ENCODE measurements at regions not wholly inside any gene's neighbourhood (a gene's known extent, or its start where the extent isn't known, plus 50 kb on each side); places are given as distances from the start of the nearest gene placed in this dataset.

DNA sequence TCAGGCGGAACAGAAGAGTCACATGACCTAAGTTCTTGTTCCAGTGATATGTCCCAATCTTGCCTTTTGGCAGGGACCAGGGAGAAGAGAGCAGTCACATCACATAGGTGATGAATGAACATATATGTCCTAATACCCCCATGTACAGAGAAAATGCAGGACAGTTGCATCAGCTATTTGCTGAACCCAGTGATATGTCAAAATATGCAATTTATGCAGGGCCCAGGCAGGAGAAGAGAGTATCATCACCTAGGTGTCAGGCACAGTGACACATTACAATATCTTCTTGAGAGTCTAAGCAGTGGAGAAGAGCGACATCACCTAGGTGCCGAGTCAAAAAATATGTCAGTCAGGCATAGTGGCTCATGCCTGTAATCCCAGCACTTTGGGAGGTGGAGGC lies 139.9 kb downstream of the ZNF675 start:
- Mint-ChIP-seq H3K9me3 (peaks cover 9 to 68% of the 10 kb centered on the region in 2 experiments), H3K4me1 (no peaks in the 10 kb centered on the region), H3K27ac (no peak overlapping the region), H3K4me3 (no peak overlapping the region), H3K27me3 (ENCODE audit: low read depth) (no peaks in the 10 kb centered on the region), H3K36me3 (ENCODE audit: insufficient read depth in 1 of 3, low read depth in 3 of 3) (peaks cover 15 to 40% (median 22%) of the 10 kb centered on the region in 3 experiments; a peak in 6 of 7 replicates)
- Histone ChIP-seq H3K27ac (ENCODE audit: insufficient read length, low read depth, low read length) (no peak overlapping the region), H3K27me3 (ENCODE audit: insufficient read depth, low read length) (no peaks in the 10 kb centered on the region), H3T11ph (ENCODE audit: low read length) (no peak overlapping the region), H3K9me3 (ENCODE audit: control insufficient read depth, low read depth, low read length) (peaks cover 65% of the 10 kb centered on the region), H3K4ac (ENCODE audit: low read depth, low read length) (no peak overlapping the region), H3K4me2 (ENCODE audit: insufficient read depth, insufficient read length, low read length) (no peak overlapping the region), H3K9ac (ENCODE audit: extremely low read depth, insufficient read length, low read length) (no peak overlapping the region), H2BK120ac (ENCODE audit: low read depth, low read length, poor library complexity, severe bottlenecking) (no peak overlapping the region), H4K91ac (ENCODE audit: insufficient read length, low read depth, low read length) (no peak overlapping the region), H4K20me1 (ENCODE audit: control insufficient read depth, insufficient read depth, insufficient read length) (no peaks in the 10 kb centered on the region), H2AFZ (ENCODE audit: low read length) (no peak overlapping the region), H3K14ac (ENCODE audit: insufficient read depth, low read length) (no peak overlapping the region), H3K23me2 (ENCODE audit: insufficient read length, low read depth, low read length, poor library complexity, severe bottlenecking) (no peaks in the 10 kb centered on the region), H3K23ac (ENCODE audit: insufficient read length, low read depth, low read length) (no peak overlapping the region), H2BK5ac (ENCODE audit: insufficient read length, low read length) (no peak overlapping the region), H3K79me2 (ENCODE audit: insufficient read depth, low read length) (no peaks in the 10 kb centered on the region), H3K18ac (ENCODE audit: insufficient read length, low read depth, low read length) (no peak overlapping the region), H3K79me1 (ENCODE audit: insufficient read depth, low read depth, low read length, poor library complexity, severe bottlenecking) (no peaks in the 10 kb centered on the region), H3K4me1 (ENCODE audit: insufficient read depth, low read length) (no peaks in the 10 kb centered on the region), H4K8ac (replicated peaks; ENCODE audit: insufficient read length, low read depth, low read length) (no peak overlapping the region), H2BK20ac (ENCODE audit: low read depth, low read length, poor library complexity, severe bottlenecking) (no peak overlapping the region), H3K56ac (ENCODE audit: insufficient read length, low read depth, low read length) (no peak overlapping the region), H4K5ac (ENCODE audit: insufficient read length, low read depth, low read length) (no peak overlapping the region), H2BK15ac (ENCODE audit: low read depth, low read length) (no peak overlapping the region), H2AK5ac (ENCODE audit: insufficient read length, low read length) (no peak overlapping the region), H2BK12ac (ENCODE audit: insufficient read length, low read depth, low read length) (no peak overlapping the region)
- DNase-seq: no peak
- WGBS (ENCODE audit: extremely low coverage, insufficient read length, low lambda C conversion rate): no CpG with 5 or more reads among the region's 3 CpGs
- TF ChIP-seq, protein P1, sequence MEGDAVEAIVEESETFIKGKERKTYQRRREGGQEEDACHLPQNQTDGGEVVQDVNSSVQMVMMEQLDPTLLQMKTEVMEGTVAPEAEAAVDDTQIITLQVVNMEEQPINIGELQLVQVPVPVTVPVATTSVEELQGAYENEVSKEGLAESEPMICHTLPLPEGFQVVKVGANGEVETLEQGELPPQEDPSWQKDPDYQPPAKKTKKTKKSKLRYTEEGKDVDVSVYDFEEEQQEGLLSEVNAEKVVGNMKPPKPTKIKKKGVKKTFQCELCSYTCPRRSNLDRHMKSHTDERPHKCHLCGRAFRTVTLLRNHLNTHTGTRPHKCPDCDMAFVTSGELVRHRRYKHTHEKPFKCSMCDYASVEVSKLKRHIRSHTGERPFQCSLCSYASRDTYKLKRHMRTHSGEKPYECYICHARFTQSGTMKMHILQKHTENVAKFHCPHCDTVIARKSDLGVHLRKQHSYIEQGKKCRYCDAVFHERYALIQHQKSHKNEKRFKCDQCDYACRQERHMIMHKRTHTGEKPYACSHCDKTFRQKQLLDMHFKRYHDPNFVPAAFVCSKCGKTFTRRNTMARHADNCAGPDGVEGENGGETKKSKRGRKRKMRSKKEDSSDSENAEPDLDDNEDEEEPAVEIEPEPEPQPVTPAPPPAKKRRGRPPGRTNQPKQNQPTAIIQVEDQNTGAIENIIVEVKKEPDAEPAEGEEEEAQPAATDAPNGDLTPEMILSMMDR (conservative IDR thresholded peaks at IDR 0.05): no peak

Data from H9 (cell line).